AG09309 (cell line): ENCODE measurements at regions not wholly inside any gene's neighbourhood (a gene's known extent, or its start where the extent isn't known, plus 50 kb on each side); places are given as distances from the start of the nearest gene placed in this dataset.

Experiments
- DNase-seq: peaks from one replicate; pipeline ENCODE4 v3.0.0-alpha.2; 2010; ENCODE audit warnings: low read depth
- H3K4me3 ChIP-seq: 2 replicates; pipeline ENCODE4 v1.5.1; 2011; ENCODE audit warnings: mild to moderate bottlenecking, low read depth, low read length, moderate library complexity; ENCODE audit not compliant: control insufficient read depth
- TF ChIP-seq, protein P1 (sequence below): IDR thresholded peaks from 2 replicates; pipeline ENCODE4 v1.5.1; 2011; ENCODE audit warnings: mild to moderate bottlenecking, low read depth, low read length, inconsistent platforms; ENCODE audit not compliant: insufficient read depth, control insufficient read depth; ENCODE audit errors: missing control alignments

DNA sequence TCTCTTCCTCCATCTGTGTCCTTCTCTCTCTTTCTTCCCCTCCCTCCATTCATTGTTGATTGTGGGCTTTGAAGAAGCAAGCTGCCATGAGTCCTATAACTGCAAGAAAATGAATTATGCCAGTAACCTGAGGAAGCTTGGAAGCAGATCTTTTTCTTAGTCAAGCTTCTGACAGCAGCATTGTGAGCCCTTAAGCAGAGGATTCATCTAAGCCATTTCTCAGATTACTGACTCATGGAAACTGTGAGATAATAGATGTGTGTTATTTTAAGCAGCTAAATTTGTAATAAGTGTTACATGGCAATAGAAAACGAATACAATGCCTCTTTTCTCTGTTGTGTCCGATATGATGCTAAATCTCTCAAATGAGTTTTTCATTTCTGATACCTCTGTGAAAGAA, 1109.7 kb downstream of the CDH11 start:
- no peak overlapping the region for H3K4me3 ChIP-seq
- peak; percentile 8 for DNase-seq
- TF ChIP-seq, protein P1, sequence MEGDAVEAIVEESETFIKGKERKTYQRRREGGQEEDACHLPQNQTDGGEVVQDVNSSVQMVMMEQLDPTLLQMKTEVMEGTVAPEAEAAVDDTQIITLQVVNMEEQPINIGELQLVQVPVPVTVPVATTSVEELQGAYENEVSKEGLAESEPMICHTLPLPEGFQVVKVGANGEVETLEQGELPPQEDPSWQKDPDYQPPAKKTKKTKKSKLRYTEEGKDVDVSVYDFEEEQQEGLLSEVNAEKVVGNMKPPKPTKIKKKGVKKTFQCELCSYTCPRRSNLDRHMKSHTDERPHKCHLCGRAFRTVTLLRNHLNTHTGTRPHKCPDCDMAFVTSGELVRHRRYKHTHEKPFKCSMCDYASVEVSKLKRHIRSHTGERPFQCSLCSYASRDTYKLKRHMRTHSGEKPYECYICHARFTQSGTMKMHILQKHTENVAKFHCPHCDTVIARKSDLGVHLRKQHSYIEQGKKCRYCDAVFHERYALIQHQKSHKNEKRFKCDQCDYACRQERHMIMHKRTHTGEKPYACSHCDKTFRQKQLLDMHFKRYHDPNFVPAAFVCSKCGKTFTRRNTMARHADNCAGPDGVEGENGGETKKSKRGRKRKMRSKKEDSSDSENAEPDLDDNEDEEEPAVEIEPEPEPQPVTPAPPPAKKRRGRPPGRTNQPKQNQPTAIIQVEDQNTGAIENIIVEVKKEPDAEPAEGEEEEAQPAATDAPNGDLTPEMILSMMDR = no peak

DNA sequence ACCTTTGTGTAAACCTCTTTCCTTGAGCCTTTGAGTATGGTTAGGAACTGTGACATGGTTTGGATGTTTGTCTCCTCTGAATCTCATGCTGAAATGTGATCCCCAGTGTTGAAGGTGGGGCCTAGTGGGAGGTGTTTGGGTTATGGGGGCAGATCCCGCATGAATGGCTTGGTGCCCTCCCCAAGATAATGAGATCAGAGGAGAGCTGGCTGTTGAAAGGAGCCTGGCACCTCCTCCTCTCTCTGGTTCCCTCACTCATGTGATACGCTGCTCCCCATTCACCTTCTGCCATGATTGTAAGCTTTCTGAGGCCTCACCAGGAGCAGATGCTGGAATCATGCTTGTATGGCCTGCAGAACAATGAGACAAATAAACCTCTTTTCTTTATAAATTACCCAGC, 1110.2 kb downstream of the CDH11 start:
- TF ChIP-seq, protein P1 = no peak
- no peak for DNase-seq
- H3K4me3 ChIP-seq = no peak overlapping the region

GRCh38 chr16:64008131-64008530, 1113.7 kb downstream of the CDH11 start:
- no peak overlapping the region for H3K4me3 ChIP-seq
- TF ChIP-seq, protein P1 = peak; percentile 14
- no peak for DNase-seq

DNA sequence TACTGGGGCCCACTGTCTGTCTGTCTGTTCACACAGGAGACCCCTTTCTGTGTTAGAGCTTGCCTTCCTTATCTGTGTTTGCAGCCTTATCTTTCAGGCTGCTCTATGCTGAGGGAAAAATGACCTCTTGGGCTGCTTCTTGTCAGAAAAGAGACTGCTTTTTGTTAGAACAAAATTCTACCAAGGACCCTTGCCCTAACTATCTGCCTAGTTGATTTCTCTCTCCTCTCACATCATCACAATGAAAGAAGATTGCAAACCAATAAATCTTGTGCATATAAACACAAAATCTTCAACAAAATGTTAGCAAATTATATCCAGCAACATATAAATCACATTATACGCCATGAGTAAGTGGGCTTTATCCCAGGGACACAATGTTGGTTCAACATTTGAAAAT, 1117.7 kb downstream of the CDH11 start:
- no peak for DNase-seq
- no peak overlapping the region for H3K4me3 ChIP-seq
- TF ChIP-seq, protein P1 = no peak

- DNase-seq = no peak
- H3K4me3 ChIP-seq = no peak overlapping the region
- TF ChIP-seq, protein P1 = no peak
These were observed 1126.8 kb downstream of the CDH11 start for GRCh38 chr16:63995025-63995424.

DNA sequence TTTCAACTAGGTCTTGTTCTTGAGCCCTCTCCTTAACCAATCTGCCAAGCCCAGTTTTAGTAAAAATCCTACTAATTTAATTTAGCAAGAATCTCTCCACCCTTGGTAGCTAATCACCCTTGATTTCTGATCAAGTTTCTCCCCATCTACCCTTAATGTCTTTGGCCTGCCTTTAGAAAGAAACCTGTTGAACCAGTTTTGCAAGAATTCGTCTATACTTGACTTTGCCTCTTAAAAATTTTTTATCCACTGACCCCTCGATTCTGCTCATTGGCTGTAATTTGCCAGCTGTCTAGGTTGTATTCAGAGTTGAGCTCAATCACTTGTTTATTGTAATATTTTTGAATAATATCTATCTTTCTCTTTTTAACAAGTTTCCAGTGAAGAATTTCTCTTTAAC, 1138.5 kb downstream of the CDH11 start:
- DNase-seq = no peak
- TF ChIP-seq, protein P1 = no peak
- H3K4me3 ChIP-seq = no peak overlapping the region

GRCh38 chr16:63982741-63983140, 1139.1 kb downstream of the CDH11 start:
- H3K4me3 ChIP-seq = no peak overlapping the region
- TF ChIP-seq, protein P1 = no peak
- no peak for DNase-seq
